ENCODE measurements at regions not wholly inside any gene's neighbourhood (a gene's known extent, or its start where the extent isn't known, plus 50 kb on each side); places are given as distances from the start of the nearest gene placed in this dataset.

DNA sequence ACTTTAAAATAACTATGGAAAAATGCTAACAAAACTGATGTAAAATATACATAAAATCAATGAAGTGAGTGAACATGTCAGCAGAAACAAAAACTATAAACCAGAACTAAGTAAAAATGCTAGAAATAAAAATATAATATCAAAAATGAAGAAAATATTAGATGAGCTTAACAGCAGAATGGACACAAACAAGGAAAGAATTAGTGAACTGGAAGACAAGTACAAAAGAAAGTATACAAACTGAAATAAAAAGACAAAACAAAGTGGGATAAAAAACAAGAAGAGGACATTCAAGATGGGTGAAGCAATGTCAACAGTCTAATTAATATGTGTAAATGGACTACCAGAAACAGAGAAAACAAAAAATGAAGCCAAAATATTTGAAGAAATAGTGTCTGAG is 339.2 kb downstream of the NXPE2 start:
- TF ChIP-seq, protein P1, sequence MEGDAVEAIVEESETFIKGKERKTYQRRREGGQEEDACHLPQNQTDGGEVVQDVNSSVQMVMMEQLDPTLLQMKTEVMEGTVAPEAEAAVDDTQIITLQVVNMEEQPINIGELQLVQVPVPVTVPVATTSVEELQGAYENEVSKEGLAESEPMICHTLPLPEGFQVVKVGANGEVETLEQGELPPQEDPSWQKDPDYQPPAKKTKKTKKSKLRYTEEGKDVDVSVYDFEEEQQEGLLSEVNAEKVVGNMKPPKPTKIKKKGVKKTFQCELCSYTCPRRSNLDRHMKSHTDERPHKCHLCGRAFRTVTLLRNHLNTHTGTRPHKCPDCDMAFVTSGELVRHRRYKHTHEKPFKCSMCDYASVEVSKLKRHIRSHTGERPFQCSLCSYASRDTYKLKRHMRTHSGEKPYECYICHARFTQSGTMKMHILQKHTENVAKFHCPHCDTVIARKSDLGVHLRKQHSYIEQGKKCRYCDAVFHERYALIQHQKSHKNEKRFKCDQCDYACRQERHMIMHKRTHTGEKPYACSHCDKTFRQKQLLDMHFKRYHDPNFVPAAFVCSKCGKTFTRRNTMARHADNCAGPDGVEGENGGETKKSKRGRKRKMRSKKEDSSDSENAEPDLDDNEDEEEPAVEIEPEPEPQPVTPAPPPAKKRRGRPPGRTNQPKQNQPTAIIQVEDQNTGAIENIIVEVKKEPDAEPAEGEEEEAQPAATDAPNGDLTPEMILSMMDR (IDR thresholded peaks at IDR 0.05), result no peak
- TF ChIP-seq POLR2A (IDR thresholded peaks at IDR 0.05), result no peak

Measured in Peyer's patch (tissue), 4 donors.